ENCODE measurements at regions not wholly inside any gene's neighbourhood (a gene's known extent, or its start where the extent isn't known, plus 50 kb on each side); places are given as distances from the start of the nearest gene placed in this dataset.

- in situ Hi-C loops (cut with HindIII; ENCODE audit: low pct_ligation_motif_present, low sequenced_read_pairs): no loop called here
- H3K4me3 ChIP-seq (ENCODE audit: low read depth, low read length): no peak overlapping the region
- no peak overlapping the region for H3K27ac ChIP-seq
- H3K27me3 ChIP-seq (replicated peaks): no peaks in the 10 kb centered on the region
- DNase-seq: no peak
- H3K36me3 ChIP-seq (replicated peaks): no peaks in the 10 kb centered on the region
- no peak for TF ChIP-seq CTCF (IDR thresholded peaks at IDR 0.05; ENCODE audit: low read depth, low read length, missing control alignments)
Measured at GRCh38 chr14:101506926-101507835, 54.1 kb upstream of the DIO3 start.

GRCh38 chr14:101507836-101508150 is 53.5 kb upstream of the DIO3 start:
- in situ Hi-C loops (cut with HindIII; ENCODE audit: low pct_ligation_motif_present, low sequenced_read_pairs): no loop called here
- TF ChIP-seq CTCF (IDR thresholded peaks at IDR 0.05; ENCODE audit: low read depth, low read length, missing control alignments): no peak

GRCh38 chr14:101508196-101508947 is 52.9 kb upstream of the DIO3 start:
- Histone ChIP-seq H3K27ac (no peak overlapping the region), H3K27me3 (replicated peaks) (no peaks in the 10 kb centered on the region), H3K36me3 (replicated peaks) (no peaks in the 10 kb centered on the region), H3K4me3 (ENCODE audit: low read depth, low read length) (no peak overlapping the region)
- DNase-seq: no peak
- TF ChIP-seq CTCF (IDR thresholded peaks at IDR 0.05; ENCODE audit: low read depth, low read length, missing control alignments): no peak
- in situ Hi-C loops (cut with HindIII; ENCODE audit: low pct_ligation_motif_present, low sequenced_read_pairs): no loop called here

More at GRCh38 chr14:101507836-101508150, 53.5 kb upstream of the DIO3 start:
- Histone ChIP-seq H3K4me3 (ENCODE audit: low read depth, low read length) (no peak overlapping the region), H3K36me3 (replicated peaks) (no peaks in the 10 kb centered on the region), H3K27ac (no peak overlapping the region), H3K27me3 (replicated peaks) (no peaks in the 10 kb centered on the region)
- DNase-seq: no peak

- H3K27me3 ChIP-seq (replicated peaks): no peaks in the 10 kb centered on the region
- no peaks in the 10 kb centered on the region for H3K36me3 ChIP-seq (replicated peaks)
- no peak for TF ChIP-seq CTCF (IDR thresholded peaks at IDR 0.05; ENCODE audit: low read depth, low read length, missing control alignments)
- no peak for DNase-seq
- H3K4me3 ChIP-seq (ENCODE audit: low read depth, low read length): no peak overlapping the region
- in situ Hi-C loops (cut with HindIII; ENCODE audit: low pct_ligation_motif_present, low sequenced_read_pairs): no loop called here
- H3K27ac ChIP-seq: no peak overlapping the region
Measured at GRCh38 chr14:101508948-101509729, 52.2 kb upstream of the DIO3 start.

- H3K27me3 ChIP-seq (replicated peaks): no peaks in the 10 kb centered on the region
- no peak for TF ChIP-seq CTCF (IDR thresholded peaks at IDR 0.05; ENCODE audit: low read depth, low read length, missing control alignments)
- DNase-seq: no peak
- H3K4me3 ChIP-seq (ENCODE audit: low read depth, low read length): no peak overlapping the region
- H3K36me3 ChIP-seq (replicated peaks): no peaks in the 10 kb centered on the region
- in situ Hi-C loops (cut with HindIII; ENCODE audit: low pct_ligation_motif_present, low sequenced_read_pairs): no loop called here
- H3K27ac ChIP-seq: no peak overlapping the region
Measured at GRCh38 chr14:101509730-101510371, 51.4 kb upstream of the DIO3 start.

Data from brain microvascular endothelial cell (primary cell).